ENCODE measurements at regions not wholly inside any gene's neighbourhood (a gene's known extent, or its start where the extent isn't known, plus 50 kb on each side); places are given as distances from the start of the nearest gene placed in this dataset.

- H3K4me3 ChIP-seq = no peak overlapping the region
- H3K36me3 ChIP-seq = no peaks in the 10 kb centered on the region
- no peak for ATAC-seq
- peaks cover 0 to 22% (median 0%) of the 10 kb centered on the region in 3 donors for H3K4me1 ChIP-seq
- no peaks in the 10 kb centered on the region for H3K9me3 ChIP-seq
- 24 to 40% methylated on average over 4 of the region's 4 CpGs for WGBS, 2 donors (ENCODE audit: low coverage in 1 of 2)
- no peaks in the 10 kb centered on the region for H3K27me3 ChIP-seq
- TF ChIP-seq POLR2A (IDR thresholded peaks at IDR 0.05) (no peak), CTCF (IDR thresholded peaks at IDR 0.05) (no peak), POLR2AphosphoS5 (IDR thresholded peaks at IDR 0.05) (no peak), EP300 (IDR thresholded peaks at IDR 0.05) (no peak)
- H3K27ac ChIP-seq = no peak overlapping the region
Observed at GRCh38 chr1:69128204-69128603, 439.5 kb upstream of the LRRC7 start.

DNA sequence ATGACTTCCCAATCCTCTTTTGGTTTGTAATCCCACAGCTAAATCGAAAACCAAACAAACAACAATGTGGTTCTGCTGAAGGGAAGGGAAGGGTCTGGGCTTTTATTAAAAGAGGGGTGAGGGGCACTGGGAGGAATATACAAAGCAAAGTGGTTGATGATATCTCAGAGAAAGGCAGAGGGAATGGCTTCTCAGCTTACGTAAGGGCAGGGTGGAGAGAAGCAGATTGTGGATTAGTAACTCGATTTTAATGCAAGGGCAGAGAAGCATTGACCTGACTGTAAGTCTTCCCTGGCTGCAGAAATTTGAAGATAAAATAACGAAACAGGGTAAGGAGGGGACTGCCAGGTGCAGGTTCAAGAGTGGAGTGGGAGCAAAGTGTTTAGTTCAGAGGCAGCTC, 438.2 kb upstream of the LRRC7 start:
- WGBS, 2 donors (ENCODE audit: low coverage in 1 of 2) = 80 to 85% methylated on average over 2 to 4 of the region's 4 CpGs
- Histone ChIP-seq H3K9me3 (no peaks in the 10 kb centered on the region), H3K4me3 (no peak overlapping the region), H3K27me3 (no peaks in the 10 kb centered on the region), H3K36me3 (no peaks in the 10 kb centered on the region), H3K4me1 (peaks cover 0 to 22% (median 0%) of the 10 kb centered on the region in 3 donors), H3K27ac (no peak overlapping the region)
- TF ChIP-seq POLR2A (IDR thresholded peaks at IDR 0.05) = no peak
- ATAC-seq = no peak

- H3K4me1 ChIP-seq = no peaks in the 10 kb centered on the region
- 80% methylated on average over 1 of the region's 1 CpG; no CpG with 5 or more reads in 1 of the 2 donors for WGBS, 2 donors (ENCODE audit: low coverage in 1 of 2)
- no peak for TF ChIP-seq EP300 (IDR thresholded peaks at IDR 0.05)
- TF ChIP-seq POLR2AphosphoS5 (IDR thresholded peaks at IDR 0.05) = no peak
- no peak for TF ChIP-seq CTCF (IDR thresholded peaks at IDR 0.05)
- TF ChIP-seq POLR2A (IDR thresholded peaks at IDR 0.05) = no peak
- peaks cover 0 to 15% (median 0%) of the 10 kb centered on the region in 3 donors for H3K9me3 ChIP-seq
- H3K4me3 ChIP-seq = no peak overlapping the region
- no peaks in the 10 kb centered on the region for H3K27me3 ChIP-seq
- no peak for ATAC-seq
- no peaks in the 10 kb centered on the region for H3K36me3 ChIP-seq
- no peak overlapping the region for H3K27ac ChIP-seq
Observed at GRCh38 chr1:69138172-69138571, 429.6 kb upstream of the LRRC7 start.

DNA sequence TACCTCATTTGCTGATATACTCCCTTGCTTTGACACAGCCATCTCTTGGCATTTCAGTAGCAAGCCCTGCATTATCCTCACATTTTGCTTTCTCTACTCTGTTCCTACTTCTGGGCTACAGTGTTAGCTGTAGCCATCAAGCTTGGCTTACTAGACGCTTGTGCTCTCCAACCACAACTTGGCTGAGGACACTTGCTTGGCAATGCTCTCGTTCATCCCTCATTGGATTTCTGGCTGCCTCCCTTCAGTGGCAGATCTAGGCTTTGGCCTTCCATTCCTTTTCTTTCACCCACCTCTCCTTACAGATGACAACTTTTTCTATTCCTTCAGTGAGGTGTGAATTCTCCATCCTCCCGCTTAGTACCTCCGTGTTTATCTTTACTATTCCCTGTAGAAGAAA, 428.7 kb upstream of the LRRC7 start:
- 68 to 72% methylated on average over 4 of the region's 4 CpGs for WGBS, 2 donors (ENCODE audit: low coverage in 1 of 2)
- TF ChIP-seq EP300 (IDR thresholded peaks at IDR 0.05) (no peak), POLR2AphosphoS5 (IDR thresholded peaks at IDR 0.05) (no peak), POLR2A (IDR thresholded peaks at IDR 0.05) (no peak), CTCF (IDR thresholded peaks at IDR 0.05) (no peak)
- H3K4me3 ChIP-seq = no peak overlapping the region
- no peak for ATAC-seq
- no peaks in the 10 kb centered on the region for H3K4me1 ChIP-seq
- H3K27me3 ChIP-seq = no peaks in the 10 kb centered on the region
- H3K9me3 ChIP-seq = peaks cover 0 to 15% (median 0%) of the 10 kb centered on the region in 3 donors
- no peaks in the 10 kb centered on the region for H3K36me3 ChIP-seq
- H3K27ac ChIP-seq = no peak overlapping the region

GRCh38 chr1:69146303-69146702, 421.4 kb upstream of the LRRC7 start:
- Histone ChIP-seq H3K4me1 (peaks cover 0 to 4% (median 0%) of the 10 kb centered on the region in 3 donors), H3K9me3 (no peaks in the 10 kb centered on the region), H3K36me3 (no peaks in the 10 kb centered on the region), H3K4me3 (no peak overlapping the region), H3K27ac (no peak overlapping the region), H3K27me3 (no peaks in the 10 kb centered on the region)
- 79 to 82% methylated on average over 3 of the region's 3 CpGs for WGBS, 2 donors (ENCODE audit: low coverage in 1 of 2)
- ATAC-seq = no peak
- no peak for TF ChIP-seq EP300 (IDR thresholded peaks at IDR 0.05)
- no peak for TF ChIP-seq POLR2AphosphoS5 (IDR thresholded peaks at IDR 0.05)
- no peak for TF ChIP-seq POLR2A (IDR thresholded peaks at IDR 0.05)
- no peak for TF ChIP-seq CTCF (IDR thresholded peaks at IDR 0.05)

Measured in gastroesophageal sphincter (tissue), 4 donors.